WERI-Rb-1 (cell line): ENCODE measurements at regions not wholly inside any gene's neighbourhood (a gene's known extent, or its start where the extent isn't known, plus 50 kb on each side); places are given as distances from the start of the nearest gene placed in this dataset.
"Not testable (repeated sequence)": the region's sequence is repeated elsewhere in the genome, so short reads cannot be mapped to it uniquely, and the experiment has no call there.

ENCODE experiments used
- DNase-seq: peaks from one replicate; pipeline ENCODE4 v3.0.0-alpha.2; 2020
- H3K27ac ChIP-seq: fragments of 250-450 bp; sonication (Bioruptor Pico); 2 replicates; pipeline ENCODE4 v1.5.1; 2020; ENCODE audit warnings: mild to moderate bottlenecking, moderate library complexity
- H3K27me3 ChIP-seq: fragments of 250-450 bp; sonication (Bioruptor Pico); 2 replicates; pipeline ENCODE4 v1.5.1; 2021; ENCODE audit warnings: mild to moderate bottlenecking, low read depth, moderate library complexity; ENCODE audit not compliant: insufficient read depth, severe bottlenecking
- H3K36me3 ChIP-seq: fragments of 250-450 bp; sonication (Bioruptor Pico); 2 replicates; pipeline ENCODE4 v1.5.1; 2020; ENCODE audit warnings: mild to moderate bottlenecking, moderate library complexity
- H3K4me3 ChIP-seq: 2 replicates; pipeline ENCODE4 v1.5.1; 2011; ENCODE audit warnings: low read depth, mild to moderate bottlenecking, control low read depth, low read length
- H3K9me3 ChIP-seq: fragments of 250-450 bp; sonication (Bioruptor Pico); 2 replicates; pipeline ENCODE4 v1.5.1; 2021; ENCODE audit warnings: mild to moderate bottlenecking, moderate library complexity; ENCODE audit not compliant: severe bottlenecking
- TF ChIP-seq, protein P1 (sequence below): IDR thresholded peaks from 2 replicates; pipeline ENCODE4 v1.5.1; 2011; ENCODE audit warnings: low read depth, mild to moderate bottlenecking, control low read depth, inconsistent platforms, low read length

DNA sequence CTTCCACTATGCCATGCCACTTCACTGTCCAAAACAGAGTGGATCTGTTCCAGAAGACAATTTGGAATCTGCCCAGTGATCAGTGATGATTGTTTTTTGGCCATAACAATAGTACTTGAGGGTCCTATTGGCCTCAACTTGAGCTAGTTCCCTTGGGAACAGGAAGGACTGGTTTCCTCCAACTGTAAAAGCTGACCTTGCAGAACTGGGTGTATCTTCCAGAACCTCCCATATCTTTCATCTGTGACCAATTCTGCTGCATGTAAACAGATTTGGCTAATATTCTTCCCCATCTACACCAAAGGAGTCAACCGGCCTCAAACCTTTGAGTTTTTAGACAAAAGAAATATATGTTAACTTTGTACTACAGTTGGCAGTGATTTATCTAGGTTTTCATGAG lies 165.1 kb upstream of the TRPC5 start:
- Histone ChIP-seq H3K27me3 (no peaks in the 10 kb centered on the region), H3K27ac (no peak overlapping the region), H3K9me3 (no peaks in the 10 kb centered on the region), H3K36me3 (no peaks in the 10 kb centered on the region), H3K4me3 (no peak overlapping the region)
- TF ChIP-seq, protein P1, sequence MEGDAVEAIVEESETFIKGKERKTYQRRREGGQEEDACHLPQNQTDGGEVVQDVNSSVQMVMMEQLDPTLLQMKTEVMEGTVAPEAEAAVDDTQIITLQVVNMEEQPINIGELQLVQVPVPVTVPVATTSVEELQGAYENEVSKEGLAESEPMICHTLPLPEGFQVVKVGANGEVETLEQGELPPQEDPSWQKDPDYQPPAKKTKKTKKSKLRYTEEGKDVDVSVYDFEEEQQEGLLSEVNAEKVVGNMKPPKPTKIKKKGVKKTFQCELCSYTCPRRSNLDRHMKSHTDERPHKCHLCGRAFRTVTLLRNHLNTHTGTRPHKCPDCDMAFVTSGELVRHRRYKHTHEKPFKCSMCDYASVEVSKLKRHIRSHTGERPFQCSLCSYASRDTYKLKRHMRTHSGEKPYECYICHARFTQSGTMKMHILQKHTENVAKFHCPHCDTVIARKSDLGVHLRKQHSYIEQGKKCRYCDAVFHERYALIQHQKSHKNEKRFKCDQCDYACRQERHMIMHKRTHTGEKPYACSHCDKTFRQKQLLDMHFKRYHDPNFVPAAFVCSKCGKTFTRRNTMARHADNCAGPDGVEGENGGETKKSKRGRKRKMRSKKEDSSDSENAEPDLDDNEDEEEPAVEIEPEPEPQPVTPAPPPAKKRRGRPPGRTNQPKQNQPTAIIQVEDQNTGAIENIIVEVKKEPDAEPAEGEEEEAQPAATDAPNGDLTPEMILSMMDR: no peak
- DNase-seq: no peak

DNA sequence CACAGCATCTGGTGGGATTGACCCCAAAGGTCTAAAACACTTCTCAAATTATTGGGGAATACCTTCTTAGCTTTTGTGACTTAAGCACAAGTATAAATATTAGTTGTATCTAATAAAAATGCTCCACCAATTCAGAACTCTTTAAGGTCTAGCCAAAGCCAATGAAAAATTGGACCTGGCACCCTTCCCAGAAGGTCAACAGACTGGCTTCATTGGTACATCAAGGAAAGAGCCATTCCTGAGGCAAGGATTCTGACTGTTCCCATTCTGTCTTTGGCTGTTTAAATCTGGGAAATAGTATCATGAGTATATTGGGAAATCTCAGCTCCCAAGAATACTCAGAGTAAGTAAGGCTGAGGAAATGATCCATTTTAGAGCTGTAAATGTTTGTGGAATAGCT lies 153.0 kb upstream of the TRPC5 start:
- H3K9me3 ChIP-seq: peaks cover under 1% of the 10 kb centered on the region
- no peak overlapping the region for H3K4me3 ChIP-seq
- H3K27ac ChIP-seq: no peak overlapping the region
- H3K27me3 ChIP-seq: peaks cover 6% of the 10 kb centered on the region
- no peaks in the 10 kb centered on the region for H3K36me3 ChIP-seq
- no peak for DNase-seq
- TF ChIP-seq, protein P1: no peak

DNA sequence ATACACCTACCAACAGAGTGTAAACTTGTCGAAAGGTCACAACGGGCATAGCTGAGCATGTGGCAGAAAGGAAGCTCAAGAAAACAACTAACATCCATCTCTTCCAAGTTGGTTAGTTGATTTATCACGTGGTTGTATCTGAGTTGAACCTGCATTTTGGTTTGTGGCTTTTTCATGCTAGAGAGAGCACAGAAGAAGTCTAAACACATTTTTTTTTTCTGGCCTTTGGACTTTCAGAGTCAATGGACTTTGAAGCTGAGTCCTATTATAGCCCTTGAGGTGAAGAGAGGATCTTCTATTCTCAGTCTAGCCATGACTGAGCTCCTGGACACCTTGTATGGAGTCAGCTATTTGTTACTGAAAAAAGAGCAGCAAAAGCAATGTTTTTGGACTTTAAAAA lies 150.6 kb upstream of the TRPC5 start:
- no peaks in the 10 kb centered on the region for H3K9me3 ChIP-seq
- peaks cover 6% of the 10 kb centered on the region for H3K27me3 ChIP-seq
- H3K27ac ChIP-seq: no peak overlapping the region
- TF ChIP-seq, protein P1: no peak
- H3K4me3 ChIP-seq: no peak overlapping the region
- no peak for DNase-seq
- H3K36me3 ChIP-seq: no peaks in the 10 kb centered on the region

DNA sequence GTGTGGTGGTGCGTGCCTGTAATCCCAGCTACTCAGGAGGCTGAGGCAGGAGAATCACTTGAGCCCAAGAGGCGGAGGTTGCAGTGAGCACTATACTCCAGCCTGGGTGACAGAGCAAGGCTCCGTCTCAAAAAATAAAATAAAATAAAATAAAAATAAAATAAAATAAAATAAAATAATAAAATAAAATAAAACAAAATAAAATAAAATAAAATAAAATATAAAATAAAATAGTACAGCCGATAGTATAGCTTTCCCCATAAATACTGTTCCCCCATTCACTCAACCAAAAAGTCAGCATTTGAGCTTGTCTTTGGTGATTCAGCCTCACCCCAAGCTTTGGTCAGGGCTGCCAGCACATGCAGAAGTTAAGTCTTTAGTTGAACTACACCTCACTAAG lies 144.2 kb upstream of the TRPC5 start:
- not testable (repeated sequence) for H3K9me3 ChIP-seq, H3K36me3 ChIP-seq, H3K4me3 ChIP-seq, H3K27ac ChIP-seq, H3K27me3 ChIP-seq, DNase-seq

DNA sequence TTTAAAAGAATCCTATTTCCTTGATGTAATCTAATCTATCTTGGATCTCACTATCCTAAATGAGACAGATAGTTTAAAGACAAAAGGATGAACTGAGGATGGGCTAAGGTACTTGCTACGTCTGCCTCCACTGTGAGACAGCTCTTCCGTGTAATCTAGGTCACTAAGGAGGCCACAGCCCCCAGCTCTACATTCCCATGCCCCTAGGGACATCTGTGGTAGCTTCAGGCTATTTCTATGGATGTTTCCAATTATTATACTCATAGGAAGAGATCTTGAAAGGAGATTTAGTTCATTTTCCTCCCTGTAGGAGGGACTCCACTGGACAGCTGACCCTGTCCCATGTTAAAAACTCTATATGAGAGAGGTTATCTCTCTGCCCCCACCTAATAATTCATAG lies 140.8 kb upstream of the TRPC5 start:
- no peak overlapping the region for H3K4me3 ChIP-seq
- no peaks in the 10 kb centered on the region for H3K9me3 ChIP-seq
- no peak overlapping the region for H3K27ac ChIP-seq
- TF ChIP-seq, protein P1: no peak
- DNase-seq: no peak
- no peaks in the 10 kb centered on the region for H3K27me3 ChIP-seq
- no peaks in the 10 kb centered on the region for H3K36me3 ChIP-seq

DNA sequence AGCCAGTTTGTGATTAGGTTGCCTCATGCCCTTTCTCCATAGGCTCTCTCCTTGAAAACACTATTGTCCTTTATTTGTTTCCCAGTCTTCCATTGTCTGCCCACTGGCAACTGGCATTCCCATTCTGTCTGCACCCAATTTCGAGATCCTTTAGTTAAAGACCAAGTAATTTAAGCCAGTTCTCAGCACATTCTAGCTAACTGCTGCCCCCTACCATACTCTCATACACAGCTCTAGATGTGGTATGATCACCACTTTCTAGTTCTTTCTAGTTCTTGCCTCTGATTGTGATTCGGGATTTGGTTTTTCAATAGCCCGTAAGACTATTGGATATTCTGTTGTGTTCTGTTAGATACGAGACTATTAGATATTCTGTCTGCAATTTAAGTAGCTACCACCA lies 135.8 kb upstream of the TRPC5 start:
- DNase-seq: no peak
- no peak overlapping the region for H3K27ac ChIP-seq
- H3K9me3 ChIP-seq: no peaks in the 10 kb centered on the region
- H3K27me3 ChIP-seq: no peaks in the 10 kb centered on the region
- no peak overlapping the region for H3K4me3 ChIP-seq
- TF ChIP-seq, protein P1: no peak
- no peaks in the 10 kb centered on the region for H3K36me3 ChIP-seq
